ENCODE measurements at regions not wholly inside any gene's neighbourhood (a gene's known extent, or its start where the extent isn't known, plus 50 kb on each side); places are given as distances from the start of the nearest gene placed in this dataset.

- H3K4me3 ChIP-seq: no peak overlapping the region
These were observed 341.0 kb upstream of the NEGR1 start for GRCh38 chr1:72623299-72623708.

DNA sequence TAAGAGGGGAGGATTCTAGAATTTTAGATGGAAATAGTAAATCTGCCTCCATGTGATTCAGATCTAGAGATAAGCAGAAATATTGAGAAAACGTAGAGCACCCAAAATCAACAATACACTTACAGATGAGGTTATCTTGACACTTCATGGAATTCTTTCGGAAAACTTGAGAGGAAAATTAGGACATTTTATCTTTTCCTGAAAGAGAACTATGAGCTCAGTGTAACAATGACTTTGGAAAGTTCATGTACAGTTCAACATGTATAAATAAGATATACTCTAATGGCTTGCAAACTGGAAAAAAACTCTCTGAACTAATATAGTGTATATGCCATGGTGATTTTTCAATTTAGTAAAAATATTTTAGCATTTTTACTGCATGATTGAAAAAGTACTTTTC is 338.1 kb upstream of the NEGR1 start:
- no peak overlapping the region for H3K27ac ChIP-seq
- intact Hi-C loops (cut with DNase I): no loop called here
- no peak for DNase-seq
- TF ChIP-seq EP300 (IDR thresholded peaks at IDR 0.05): no peak
- TF ChIP-seq POLR2A (IDR thresholded peaks at IDR 0.05): no peak
- no peak for TF ChIP-seq CTCF (IDR thresholded peaks at IDR 0.05)
- H3K4me1 ChIP-seq (ENCODE audit: insufficient read depth): no peaks in the 10 kb centered on the region
- H3K27me3 ChIP-seq: no peaks in the 10 kb centered on the region
- H3K36me3 ChIP-seq: no peaks in the 10 kb centered on the region
- H3K4me3 ChIP-seq: no peak overlapping the region
- 21 to 35% (median 35%) methylated on average over 2 of the region's 2 CpGs for WGBS, 3 donors
- H3K9me3 ChIP-seq: no peaks in the 10 kb centered on the region

More at GRCh38 chr1:72623299-72623708, 341.0 kb upstream of the NEGR1 start:
- WGBS, 3 donors: 56 to 60% (median 57%) methylated on average over 4 of the region's 4 CpGs
- Histone ChIP-seq H3K36me3 (no peaks in the 10 kb centered on the region), H3K27me3 (no peaks in the 10 kb centered on the region), H3K4me1 (ENCODE audit: insufficient read depth) (no peaks in the 10 kb centered on the region), H3K27ac (no peak overlapping the region), H3K9me3 (no peaks in the 10 kb centered on the region)
- TF ChIP-seq EP300 (IDR thresholded peaks at IDR 0.05) (no peak), CTCF (IDR thresholded peaks at IDR 0.05) (no peak), POLR2A (IDR thresholded peaks at IDR 0.05) (no peak)
- no peak for DNase-seq
- intact Hi-C loops (cut with DNase I): no loop called here

- intact Hi-C loops (cut with DNase I): no loop called here
- Histone ChIP-seq H3K27ac (no peak overlapping the region), H3K36me3 (no peaks in the 10 kb centered on the region), H3K4me3 (no peak overlapping the region), H3K27me3 (no peaks in the 10 kb centered on the region), H3K4me1 (ENCODE audit: insufficient read depth) (no peaks in the 10 kb centered on the region), H3K9me3 (no peaks in the 10 kb centered on the region)
- 34 to 47% (median 46%) methylated on average over 3 of the region's 3 CpGs for WGBS, 3 donors
- TF ChIP-seq CTCF (IDR thresholded peaks at IDR 0.05) (no peak), POLR2A (IDR thresholded peaks at IDR 0.05) (no peak)
- DNase-seq: no peak
These were observed 324.0 kb upstream of the NEGR1 start for GRCh38 chr1:72606216-72606810.

- DNase-seq: no peak
- H3K27ac ChIP-seq: no peak overlapping the region
- no peaks in the 10 kb centered on the region for H3K4me1 ChIP-seq (ENCODE audit: insufficient read depth)
- H3K4me3 ChIP-seq: no peak overlapping the region
- H3K9me3 ChIP-seq: no peaks in the 10 kb centered on the region
- intact Hi-C loops (cut with DNase I): no loop called here
- H3K27me3 ChIP-seq: no peaks in the 10 kb centered on the region
- H3K36me3 ChIP-seq: no peaks in the 10 kb centered on the region
- 54 to 69% (median 61%) methylated on average over 6 of the region's 6 CpGs for WGBS, 3 donors
- TF ChIP-seq CTCF (IDR thresholded peaks at IDR 0.05) (no peak), EP300 (IDR thresholded peaks at IDR 0.05) (no peak), POLR2A (IDR thresholded peaks at IDR 0.05) (no peak)
These were observed 318.8 kb upstream of the NEGR1 start for GRCh38 chr1:72601035-72601674.

Data from ovary (tissue), 7 donors.